ENCODE measurements at regions not wholly inside any gene's neighbourhood (a gene's known extent, or its start where the extent isn't known, plus 50 kb on each side); places are given as distances from the start of the nearest gene placed in this dataset.

GRCh38 chr5:124614836-124615385, 131.5 kb downstream of the ZNF608 start:
- Histone ChIP-seq H3K36me3 (ENCODE audit: control insufficient read depth in 2 of 2, insufficient read depth in 1 of 2, low read length in 2 of 2) (no peaks in the 10 kb centered on the region), H3K4me1 (ENCODE audit: control insufficient read depth, insufficient read depth, low read length) (0 out of 2 replicates have a peak, but pooled peaks cover 8% of the 10 kb centered on the region), H3K9me3 (ENCODE audit: control insufficient read depth, insufficient read depth, low read depth, low read length) (no peaks in the 10 kb centered on the region), H3K4me3 (ENCODE audit: low read depth, low read length) (no peak overlapping the region), H3K27ac (ENCODE audit: extremely low read depth, low read depth, low read length) (no peak overlapping the region)
- ChIA-PET POLR2A (interaction anchor here (1.0 kb wide), 1 partner anchor 59 kb away, joined by 3 read pairs; no protein-coding TSS in a partner anchor), CTCF (no interaction called here)
- TF ChIP-seq ZNF830 (tag by site-specific recombination; IDR thresholded peaks at IDR 0.05; ENCODE audit: low read depth) = no peak
- TF ChIP-seq ZNF707 (tag by site-specific recombination; IDR thresholded peaks at IDR 0.05) = no peak
- TF ChIP-seq PRDM10 (tag by site-specific recombination; IDR thresholded peaks at IDR 0.05) = peak; percentile 75
- TF ChIP-seq ZNF621 (tag by site-specific recombination; IDR thresholded peaks at IDR 0.05) = no peak
- TF ChIP-seq BCL6B (tag by site-specific recombination; IDR thresholded peaks at IDR 0.05) = 0 out of 2 replicates have a peak, but pooled peaks have one; percentile 35
- peak; percentile 55 for TF ChIP-seq ZNF341 (tag by site-specific recombination; IDR thresholded peaks at IDR 0.05; ENCODE audit: low read depth)
- TF ChIP-seq ZNF645 (tag by site-specific recombination; IDR thresholded peaks at IDR 0.05) = no peak

GRCh38 chr5:124614105-124614504, 132.3 kb downstream of the ZNF608 start:
- CTCF ChIA-PET = no interaction called here
- Histone ChIP-seq H3K27ac (ENCODE audit: extremely low read depth, low read depth, low read length) (no peak overlapping the region), H3K4me1 (ENCODE audit: control insufficient read depth, insufficient read depth, low read length) (0 out of 2 replicates have a peak, but pooled peaks cover 8% of the 10 kb centered on the region), H3K9me3 (ENCODE audit: control insufficient read depth, insufficient read depth, low read depth, low read length) (no peaks in the 10 kb centered on the region), H3K4me3 (ENCODE audit: low read depth, low read length) (no peak overlapping the region), H3K36me3 (ENCODE audit: control insufficient read depth in 2 of 2, insufficient read depth in 1 of 2, low read length in 2 of 2) (no peaks in the 10 kb centered on the region)
- POLR2A ChIA-PET = interaction anchor here (1.0 to 1.2 kb wide), 2 partner anchors 15 to 58 kb away, joined by 3 read pairs; no protein-coding TSS in a partner anchor
- TF ChIP-seq SCRT1 (tag by site-specific recombination; IDR thresholded peaks at IDR 0.05; ENCODE audit: borderline replicate concordance) = no peak
- no peak for TF ChIP-seq ZBTB10 (tag by site-specific recombination; IDR thresholded peaks at IDR 0.05)
- no peak for TF ChIP-seq ZNF266 (tag by site-specific recombination; IDR thresholded peaks at IDR 0.05; ENCODE audit: low read depth)
- TF ChIP-seq SP7 (tag by site-specific recombination; IDR thresholded peaks at IDR 0.05) = no peak
- no peak for TF ChIP-seq HOXD13 (CRISPR knock-in tag; IDR thresholded peaks at IDR 0.05; ENCODE audit: borderline replicate concordance)
- no peak for TF ChIP-seq ZNF169 (tag by site-specific recombination; IDR thresholded peaks at IDR 0.05)
- TF ChIP-seq ZNF473 (tag by site-specific recombination; IDR thresholded peaks at IDR 0.05) = no peak
- TF ChIP-seq EGR2 (tag by site-specific recombination; IDR thresholded peaks at IDR 0.05; ENCODE audit: low read depth) = no peak
- no peak for TF ChIP-seq ZNF571 (tag by site-specific recombination; IDR thresholded peaks at IDR 0.05)
- no peak for TF ChIP-seq INSM2 (tag by site-specific recombination; IDR thresholded peaks at IDR 0.05)
- TF ChIP-seq ZBTB7A (tag by site-specific recombination; IDR thresholded peaks at IDR 0.05; ENCODE audit: low read depth) = no peak
- TF ChIP-seq ZBTB11 (tag by site-specific recombination; conservative IDR thresholded peaks at IDR 0.05; ENCODE audit: low read depth) = no peak
- no peak for TF ChIP-seq GFI1B (tag by site-specific recombination; IDR thresholded peaks at IDR 0.05)
- TF ChIP-seq HOXC10 (CRISPR knock-in tag; IDR thresholded peaks at IDR 0.05) = no peak

All from HEK293 (cell line).